B cell (primary cell): ENCODE measurements at regions not wholly inside any gene's neighbourhood (a gene's known extent, or its start where the extent isn't known, plus 50 kb on each side); places are given as distances from the start of the nearest gene placed in this dataset.

ENCODE experiments used
- EZH2 ChIP-seq: IDR thresholded peaks from 2 replicates; pipeline ENCODE4 v1.6.1; 2012; ENCODE audit warnings: borderline replicate concordance, low read depth, mild to moderate bottlenecking, moderate library complexity, low read length; ENCODE audit not compliant: insufficient read depth, poor library complexity, severe bottlenecking
- TF ChIP-seq, protein P1 (sequence below): fragments of 200-600 bp; IDR thresholded peaks from one replicate; pipeline ENCODE4 v1.8.0; 2022; ENCODE audit warnings: antibody characterized with exemption, mild to moderate bottlenecking

DNA sequence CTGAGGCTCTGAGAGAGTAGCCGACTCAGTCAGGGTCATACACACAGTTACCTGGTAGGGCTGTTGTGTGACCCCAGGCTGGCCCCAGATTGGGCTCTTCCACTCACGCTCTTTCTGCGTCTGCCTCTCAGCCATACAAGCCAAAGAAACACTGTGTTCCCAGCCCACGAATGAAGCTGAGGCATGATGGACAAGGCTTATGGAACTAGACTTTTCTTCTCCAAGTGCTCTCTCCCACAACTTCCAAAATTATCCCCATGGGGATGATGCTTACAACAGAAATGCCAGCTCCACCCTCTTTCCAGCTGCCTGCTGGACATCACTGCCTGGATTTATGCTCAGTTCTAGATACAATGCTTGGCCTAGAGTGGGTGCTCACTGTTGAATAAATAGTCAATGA lies 102.8 kb upstream of the JUN start:
- TF ChIP-seq, protein P1, sequence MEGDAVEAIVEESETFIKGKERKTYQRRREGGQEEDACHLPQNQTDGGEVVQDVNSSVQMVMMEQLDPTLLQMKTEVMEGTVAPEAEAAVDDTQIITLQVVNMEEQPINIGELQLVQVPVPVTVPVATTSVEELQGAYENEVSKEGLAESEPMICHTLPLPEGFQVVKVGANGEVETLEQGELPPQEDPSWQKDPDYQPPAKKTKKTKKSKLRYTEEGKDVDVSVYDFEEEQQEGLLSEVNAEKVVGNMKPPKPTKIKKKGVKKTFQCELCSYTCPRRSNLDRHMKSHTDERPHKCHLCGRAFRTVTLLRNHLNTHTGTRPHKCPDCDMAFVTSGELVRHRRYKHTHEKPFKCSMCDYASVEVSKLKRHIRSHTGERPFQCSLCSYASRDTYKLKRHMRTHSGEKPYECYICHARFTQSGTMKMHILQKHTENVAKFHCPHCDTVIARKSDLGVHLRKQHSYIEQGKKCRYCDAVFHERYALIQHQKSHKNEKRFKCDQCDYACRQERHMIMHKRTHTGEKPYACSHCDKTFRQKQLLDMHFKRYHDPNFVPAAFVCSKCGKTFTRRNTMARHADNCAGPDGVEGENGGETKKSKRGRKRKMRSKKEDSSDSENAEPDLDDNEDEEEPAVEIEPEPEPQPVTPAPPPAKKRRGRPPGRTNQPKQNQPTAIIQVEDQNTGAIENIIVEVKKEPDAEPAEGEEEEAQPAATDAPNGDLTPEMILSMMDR = no peak
- TF ChIP-seq EZH2 = no peak
